Heart left ventricle (tissue), 13 donors: ENCODE measurements at regions not wholly inside any gene's neighbourhood (a gene's known extent, or its start where the extent isn't known, plus 50 kb on each side); places are given as distances from the start of the nearest gene placed in this dataset.

Source experiments
- CTCF ChIP-seq, 12 donors: fragments of 200-600 bp; sonication (generic) in 4 of 12; IDR thresholded peaks; one replicate each; pipeline versions ENCODE4 v1.5.0 to v1.8.0; 2018 to 2022; ENCODE audit warnings: antibody characterized with exemption in 12 of 12, mild to moderate bottlenecking in 5 of 12
- POLR2A ChIP-seq, 2 donors: fragments of 450-650 bp; IDR thresholded peaks; one replicate each; pipeline ENCODE4 v1.6.1; 2017; ENCODE audit warnings: antibody characterized with exemption in 2 of 2, mild to moderate bottlenecking in 2 of 2, moderate library complexity in 2 of 2
- donor health status: ischemic (EF 13 %, LVEDD 7.1; RV severe dilation, severe dysfunction).
- donor health status: DM: no; HTN: yes; CAD: no.
- donor health status: DM: no; HTN: no; CAD: no.
- donor health status: ischemic (EF 25% LVEDD 6.9; RV normal size, moderate dysfunction).
- donor health status: ischemic (EF 25% LVEDD 5.7; RV mildly dilated, moderate dysfunction).
- donor health status: ischemic (EF 35%, LVEDD 5.7; RV mildly dilated, moderate dysfunction).
- donor health status: nonischemic (EF 11% LVEDD 7.7; RV severe dilation, severe dysfunction).
- donor health status: DM: yes; HTN: yes; CAD: no.
- donor health status: PGD.
- donor health status: ischemic (EF 29% LVEDD 5.4; RV normal size, mild dysfunction).
- donor health status: nonischemic (EF 23%, LVEDD 6.1; RV moderate dilation, normal function).

- no peak for TF ChIP-seq CTCF (IDR thresholded peaks at IDR 0.05)
- TF ChIP-seq POLR2A (IDR thresholded peaks at IDR 0.05) = no peak
Observed at GRCh38 chr9:4922101-4922500, 63.0 kb upstream of the JAK2 start.
